NCI-H748 (cell line): ENCODE measurements at regions not wholly inside any gene's neighbourhood (a gene's known extent, or its start where the extent isn't known, plus 50 kb on each side); places are given as distances from the start of the nearest gene placed in this dataset.

Source experiments
- DNase-seq: peaks from one replicate; lab custom pipeline; 2025; ENCODE audit not compliant: unreplicated experiment; lab: John Stamatoyannopoulos, UW

GRCh38 chr9:78491402-78491801 is 194.5 kb downstream of the PSAT1 start:
- DNase-seq, result no peak

DNA sequence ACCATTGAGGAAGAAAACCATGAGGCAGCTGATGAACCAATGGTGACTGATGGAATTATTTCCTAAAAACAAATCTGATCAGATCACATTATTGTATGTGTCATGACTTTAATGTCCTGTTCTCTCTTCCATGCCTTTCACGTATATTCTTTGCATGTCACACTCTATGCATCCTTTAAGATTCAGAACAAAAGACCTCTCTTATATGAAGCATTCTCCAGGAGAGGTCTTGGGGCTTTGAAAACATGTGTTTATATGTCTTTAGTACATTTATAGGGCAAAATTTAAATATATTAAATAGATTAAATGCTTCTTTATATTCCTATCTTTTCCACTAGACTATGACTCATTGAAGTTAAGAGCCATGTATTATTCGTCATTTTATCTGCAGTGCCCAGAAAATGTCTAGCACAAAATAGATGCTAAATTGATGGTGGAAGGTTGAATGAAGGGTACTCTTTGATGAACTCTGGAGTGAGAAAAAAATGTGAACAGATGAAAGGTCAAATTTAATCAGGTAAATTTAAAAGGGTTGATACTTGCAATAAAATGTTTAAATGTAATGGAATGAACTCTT is 196.3 kb downstream of the PSAT1 start:
- no peak for DNase-seq

- no peak for DNase-seq
Observed at GRCh38 chr9:78502566-78502965, 205.6 kb downstream of the PSAT1 start.

GRCh38 chr9:78505546-78505945 is 208.6 kb downstream of the PSAT1 start:
- no peak for DNase-seq

DNA sequence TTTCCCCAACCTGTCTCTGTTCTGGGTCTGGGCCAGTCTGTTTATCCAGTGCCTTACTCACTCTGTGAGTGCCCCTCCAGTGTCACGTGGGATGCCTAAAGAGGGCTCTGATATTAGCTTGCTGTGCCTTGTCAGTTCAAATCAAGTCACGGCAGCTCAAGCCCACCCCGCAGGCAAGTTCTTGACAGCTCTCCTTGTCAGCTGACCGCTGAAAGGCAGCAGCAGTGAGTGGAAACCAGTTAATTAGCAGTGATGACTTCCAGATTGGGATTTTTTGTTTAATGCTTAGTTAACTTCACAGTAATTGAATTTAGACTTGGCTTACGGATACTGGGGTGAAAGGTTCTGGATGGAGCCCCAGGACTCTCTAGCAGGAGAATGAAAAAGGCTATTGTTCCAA is 210.1 kb downstream of the PSAT1 start:
- DNase-seq, result no peak

DNA sequence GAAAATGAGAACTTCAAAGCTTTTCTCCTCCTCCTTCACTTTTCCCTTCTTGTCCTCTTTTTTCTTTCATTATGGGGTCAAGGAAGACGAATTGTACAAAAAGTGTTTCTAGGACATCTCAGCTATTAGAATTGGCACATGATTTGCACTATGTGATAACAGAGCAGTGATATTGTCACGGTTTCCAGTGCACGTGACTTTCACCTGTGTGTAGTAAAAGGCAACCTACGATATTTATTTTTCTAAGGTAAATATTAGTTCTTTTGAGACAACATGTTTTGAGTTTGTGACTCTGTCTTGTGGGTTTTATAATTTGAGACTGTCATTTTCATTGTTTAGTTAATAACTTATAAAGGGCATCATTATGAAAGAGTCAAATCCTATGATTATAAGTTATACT is 213.1 kb downstream of the PSAT1 start:
- peak; percentile 51 for DNase-seq

DNA sequence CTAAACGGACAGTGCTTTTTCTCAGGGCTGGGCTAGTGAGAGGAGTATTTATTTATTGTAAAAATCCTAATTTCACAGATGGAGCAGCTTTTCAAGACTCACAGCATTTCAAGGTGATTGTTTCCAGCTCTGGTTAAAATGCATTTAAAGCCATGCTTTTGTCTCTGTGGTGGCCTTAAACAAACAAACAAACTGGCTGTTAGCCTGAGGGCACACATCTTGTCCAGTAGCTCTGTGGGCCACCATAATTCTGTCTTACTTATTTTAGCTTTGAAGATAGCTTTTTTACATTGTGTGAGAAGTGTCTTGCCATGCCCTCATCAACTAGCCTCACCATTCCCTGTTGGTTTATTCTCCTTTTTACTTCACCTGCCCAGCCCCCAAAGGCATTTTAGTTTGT is 218.2 kb downstream of the PSAT1 start:
- no peak for DNase-seq

- no peak for DNase-seq
Observed at GRCh38 chr9:78519786-78520185, 222.9 kb downstream of the PSAT1 start.

GRCh38 chr9:78521680-78522079 is 224.8 kb downstream of the PSAT1 start:
- DNase-seq, result no peak

DNA sequence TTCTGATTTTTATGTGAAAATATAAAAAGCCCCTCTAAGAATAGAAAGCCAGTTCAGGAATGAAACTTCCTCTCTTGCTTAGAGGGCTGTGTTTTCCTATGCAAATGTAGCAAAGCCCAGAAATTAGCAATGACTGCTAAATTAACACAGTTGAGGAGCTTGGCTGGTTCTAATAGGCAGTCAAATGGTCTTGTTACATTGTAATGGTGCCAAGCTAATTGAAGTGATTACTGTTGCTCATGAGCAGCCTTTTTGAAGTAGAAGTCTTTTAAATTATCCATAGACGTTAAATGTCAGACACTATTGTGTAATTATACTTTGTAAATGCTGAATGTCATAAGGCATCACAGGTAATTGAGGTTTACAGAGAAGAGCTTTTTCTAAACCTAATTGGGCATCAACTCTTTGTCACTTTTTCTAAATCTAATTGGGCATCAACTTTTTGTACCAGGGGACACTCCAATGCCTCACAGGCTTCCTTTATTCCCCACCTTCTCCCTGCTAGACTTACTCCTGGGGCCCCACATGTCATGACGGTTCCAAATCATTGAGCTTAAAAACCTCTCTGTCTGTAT is 229.1 kb downstream of the PSAT1 start:
- DNase-seq, result peak; percentile 53

GRCh38 chr9:78533500-78533899 is 236.6 kb downstream of the PSAT1 start:
- DNase-seq, result no peak

GRCh38 chr9:78539188-78539587 is 242.3 kb downstream of the PSAT1 start:
- no peak for DNase-seq

DNA sequence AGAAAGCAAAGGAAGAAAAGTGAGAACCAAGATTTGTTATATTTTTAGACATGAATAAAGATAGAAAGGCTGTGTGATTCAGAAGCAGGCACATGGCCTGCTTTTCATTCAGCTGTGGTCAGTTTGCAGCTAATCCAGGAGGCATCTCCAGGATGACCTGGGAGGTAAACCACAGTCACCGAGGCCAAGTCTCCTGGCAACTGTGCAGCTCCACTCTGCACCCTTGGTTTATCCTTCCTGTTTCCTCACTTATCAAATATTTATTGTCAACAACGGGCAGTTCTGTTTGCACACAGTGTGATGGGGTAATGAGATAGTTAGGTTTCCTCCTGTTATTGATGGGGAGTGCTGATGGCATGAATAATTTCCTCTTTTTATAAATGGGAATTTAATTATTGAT is 243.0 kb downstream of the PSAT1 start:
- DNase-seq, result peak; percentile 88

- peak; percentile 14 for DNase-seq
Observed at GRCh38 chr9:78541868-78542443, 245.0 kb downstream of the PSAT1 start.

GRCh38 chr9:78542491-78543181 is 245.7 kb downstream of the PSAT1 start:
- DNase-seq, result peak; percentile 22

GRCh38 chr9:78543353-78543752 is 246.4 kb downstream of the PSAT1 start:
- DNase-seq, result no peak

DNA sequence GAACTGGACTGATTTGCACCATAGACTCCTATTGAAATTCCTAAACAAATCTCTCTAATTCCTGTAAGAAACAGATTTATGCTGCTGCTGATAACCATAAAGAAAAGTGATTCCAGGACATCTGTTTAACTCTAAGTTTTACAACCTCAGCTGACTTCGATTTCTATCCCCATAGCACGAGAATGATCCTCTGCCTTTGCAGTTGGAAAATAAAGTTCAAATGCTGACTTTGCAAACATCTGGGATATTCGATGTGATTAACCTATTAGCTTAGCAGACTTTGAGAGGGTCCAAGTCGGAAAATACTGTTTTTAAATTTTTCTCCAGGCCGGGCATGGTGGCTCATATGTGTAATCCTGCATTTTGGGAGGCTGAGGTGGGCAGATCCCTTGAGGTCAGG is 247.3 kb downstream of the PSAT1 start:
- DNase-seq, result no peak

GRCh38 chr9:78547831-78548230 is 250.9 kb downstream of the PSAT1 start:
- no peak for DNase-seq

DNA sequence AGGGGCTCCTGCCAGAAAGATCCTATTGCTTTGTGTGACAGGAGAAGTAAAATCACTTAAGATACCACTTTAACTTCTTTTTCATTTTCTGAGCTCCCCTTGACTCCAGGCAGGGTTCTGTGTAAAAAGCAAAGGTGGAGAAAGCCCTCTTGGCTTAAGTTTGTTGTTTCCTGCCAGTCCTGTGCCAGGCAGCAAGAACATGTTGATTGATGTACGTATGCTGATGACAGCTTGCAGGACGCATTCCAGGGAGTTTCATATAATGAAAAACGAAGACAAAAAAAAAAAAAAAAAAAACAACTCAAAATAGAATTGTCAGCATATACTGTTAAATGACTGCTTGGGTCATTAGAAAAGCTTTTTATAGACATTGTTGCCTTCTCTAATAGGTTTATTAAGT is 251.7 kb downstream of the PSAT1 start:
- no peak for DNase-seq

- no peak for DNase-seq
Observed at GRCh38 chr9:78549711-78550110, 252.8 kb downstream of the PSAT1 start.

DNA sequence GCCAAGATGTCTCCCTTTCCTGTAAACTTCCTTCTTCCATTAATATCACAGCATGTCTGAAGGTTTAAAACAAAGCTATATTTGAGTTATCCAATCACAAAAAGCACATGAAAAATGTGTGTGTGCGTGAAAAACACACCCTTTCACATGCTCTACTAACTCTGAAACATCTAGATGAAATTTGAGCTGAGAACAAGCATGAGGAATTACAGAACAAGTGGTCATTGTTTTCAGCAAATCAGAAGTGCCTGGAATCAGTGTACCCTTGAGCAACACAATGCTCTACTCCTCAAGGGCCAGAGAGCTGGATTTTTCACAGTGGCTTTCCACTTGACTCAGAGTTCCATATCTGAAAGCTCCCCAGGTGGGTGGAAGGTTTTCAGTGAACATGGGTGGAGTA is 255.9 kb downstream of the PSAT1 start:
- peak; percentile 31 for DNase-seq

GRCh38 chr9:78557540-78557939 is 260.6 kb downstream of the PSAT1 start:
- no peak for DNase-seq
